GM12874 (cell line): ENCODE measurements at regions not wholly inside any gene's neighbourhood (a gene's known extent, or its start where the extent isn't known, plus 50 kb on each side); places are given as distances from the start of the nearest gene placed in this dataset.

Experiments
- CTCF ChIP-seq: IDR thresholded peaks from 2 replicates; pipeline ENCODE4 v1.5.1; 2011; ENCODE audit warnings: low read depth, mild to moderate bottlenecking, control low read depth, low read length, moderate library complexity; ENCODE audit not compliant: insufficient read depth

DNA sequence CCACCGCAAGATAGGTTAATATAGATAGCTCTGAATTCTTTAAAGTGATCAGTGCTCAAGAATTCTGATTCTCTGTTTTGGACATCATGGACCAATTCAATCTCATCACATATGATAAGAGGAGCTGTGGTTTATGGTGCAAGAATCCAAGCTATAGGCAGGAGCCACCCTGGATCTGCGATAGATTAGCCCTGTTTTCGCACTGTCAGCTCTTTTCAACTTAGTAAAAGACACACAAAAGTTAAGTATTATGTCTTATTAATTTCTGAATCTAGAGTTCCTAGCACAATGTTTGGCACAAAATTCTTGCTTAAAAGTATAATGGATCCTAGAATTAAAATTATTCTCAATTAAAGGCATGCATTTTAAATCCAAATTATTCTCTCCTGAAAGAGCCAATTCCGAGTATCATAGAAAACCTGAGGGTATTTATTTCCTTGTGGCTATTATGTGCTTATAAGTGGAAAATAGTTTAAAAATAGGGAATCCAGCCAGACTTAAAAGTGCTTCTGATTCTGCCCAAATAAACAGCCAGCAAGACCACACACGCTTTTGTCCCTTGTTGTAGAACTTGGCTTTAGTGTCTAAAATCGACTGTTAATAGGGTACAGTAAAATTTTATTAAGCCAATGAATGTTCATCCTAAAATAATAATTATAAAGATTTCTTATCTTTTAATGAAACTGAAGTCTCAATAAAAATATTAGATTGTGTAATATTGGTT is 184.9 kb upstream of the FLRT2 start:
- TF ChIP-seq CTCF, result no peak

DNA sequence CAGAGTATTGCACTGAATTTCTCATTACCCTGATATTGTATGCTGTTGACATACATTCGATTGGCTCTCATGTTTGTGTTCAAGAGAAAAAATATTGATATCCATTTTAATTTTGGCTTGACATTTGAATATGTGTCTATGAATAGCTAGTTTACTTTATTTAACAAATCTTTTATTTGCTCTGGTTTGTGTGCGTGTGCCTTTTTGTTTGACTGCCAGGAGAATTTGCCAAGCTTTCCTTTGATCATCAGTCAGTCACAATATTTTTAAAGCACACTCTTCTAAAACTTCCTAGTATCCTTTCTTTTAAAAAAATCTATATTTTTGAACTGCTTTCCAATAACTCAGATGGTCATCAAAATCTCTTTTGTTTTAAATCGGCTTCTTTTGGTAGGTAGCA is 179.3 kb upstream of the FLRT2 start:
- TF ChIP-seq CTCF, result no peak

DNA sequence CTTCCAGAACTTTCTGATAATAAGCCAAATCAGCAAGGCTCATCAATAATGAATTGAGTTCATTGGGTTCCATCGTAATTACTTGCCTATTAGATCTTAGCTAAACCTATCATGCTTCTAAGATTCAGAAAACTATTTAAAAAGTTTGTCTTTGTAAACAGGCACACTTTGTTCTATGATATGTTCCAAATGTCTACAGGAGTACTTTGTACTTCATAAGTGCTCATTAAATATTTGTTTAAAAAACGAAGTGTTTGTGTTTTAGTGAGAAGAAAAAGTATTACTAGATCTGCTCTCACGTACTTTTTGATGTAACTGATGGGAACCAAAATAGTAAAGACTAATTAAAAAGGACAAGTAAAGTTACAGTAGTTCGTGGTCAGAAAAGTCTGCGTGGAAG is 172.8 kb upstream of the FLRT2 start:
- TF ChIP-seq CTCF, result no peak

DNA sequence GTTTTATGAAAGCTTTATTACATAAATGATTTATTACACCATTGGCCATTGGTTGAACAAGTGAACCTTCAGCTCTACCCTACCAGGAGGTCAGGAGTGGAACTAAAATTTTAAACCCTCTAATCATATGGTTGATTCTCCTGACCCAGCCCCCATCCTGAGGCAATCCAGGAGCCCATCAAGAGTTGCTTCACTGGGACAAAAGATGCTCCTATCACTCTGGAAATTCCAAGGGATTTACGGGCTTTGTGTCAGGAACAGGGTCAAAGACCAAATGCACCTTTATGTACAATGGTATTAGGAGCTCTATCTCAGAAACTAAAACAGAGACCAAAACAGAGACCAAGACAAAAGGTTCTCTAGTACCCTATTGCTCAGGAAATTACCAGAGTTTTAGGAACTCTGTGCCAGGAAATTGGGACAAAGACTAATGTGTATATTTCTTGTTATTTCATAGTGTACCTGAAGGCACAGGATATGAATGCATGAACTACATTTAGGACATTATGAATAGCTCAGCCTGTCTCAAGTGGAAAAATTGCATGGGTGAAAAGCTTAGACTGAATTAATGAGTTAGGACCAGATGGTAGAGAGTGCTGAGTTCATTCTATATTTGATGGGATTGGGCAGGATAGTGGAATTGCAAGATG is 171.7 kb upstream of the FLRT2 start:
- TF ChIP-seq CTCF, result no peak

DNA sequence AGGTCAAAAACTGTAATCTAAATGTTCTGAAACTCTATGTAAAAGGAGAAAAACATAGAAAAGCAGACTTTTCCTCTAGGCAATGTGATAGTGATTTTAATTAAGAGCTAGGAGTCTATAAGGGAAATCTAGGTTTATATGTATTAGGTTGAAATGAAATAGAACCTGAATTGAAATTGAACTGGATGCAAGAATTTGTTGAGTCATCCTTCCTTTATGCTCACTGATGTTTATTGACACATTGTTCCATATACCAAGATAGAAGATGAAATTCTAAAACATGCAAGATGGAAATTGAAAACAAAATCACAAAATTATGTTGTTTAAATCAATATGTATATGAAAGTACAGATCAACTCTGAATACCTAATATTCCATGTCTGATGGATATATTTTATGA is 170.4 kb upstream of the FLRT2 start:
- TF ChIP-seq CTCF, result no peak

DNA sequence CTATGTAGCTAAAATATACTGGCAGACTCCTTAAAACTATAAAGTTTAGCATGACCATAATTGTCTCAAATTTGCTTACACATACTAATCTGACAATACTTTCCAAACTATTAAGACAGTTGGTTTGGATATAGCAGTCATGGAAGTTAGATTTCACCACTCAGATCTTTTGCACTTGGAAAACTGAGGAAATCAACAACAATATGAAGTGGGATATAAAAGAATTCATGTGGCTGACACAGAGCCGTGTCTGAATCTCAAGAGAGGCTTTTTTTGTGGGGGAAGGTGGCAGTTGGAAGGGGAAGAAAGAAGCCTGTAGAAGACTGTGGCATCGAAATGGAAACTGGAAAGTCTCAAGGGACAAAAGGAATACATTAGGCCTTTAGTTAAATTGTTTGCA is 166.6 kb upstream of the FLRT2 start:
- no peak for TF ChIP-seq CTCF

DNA sequence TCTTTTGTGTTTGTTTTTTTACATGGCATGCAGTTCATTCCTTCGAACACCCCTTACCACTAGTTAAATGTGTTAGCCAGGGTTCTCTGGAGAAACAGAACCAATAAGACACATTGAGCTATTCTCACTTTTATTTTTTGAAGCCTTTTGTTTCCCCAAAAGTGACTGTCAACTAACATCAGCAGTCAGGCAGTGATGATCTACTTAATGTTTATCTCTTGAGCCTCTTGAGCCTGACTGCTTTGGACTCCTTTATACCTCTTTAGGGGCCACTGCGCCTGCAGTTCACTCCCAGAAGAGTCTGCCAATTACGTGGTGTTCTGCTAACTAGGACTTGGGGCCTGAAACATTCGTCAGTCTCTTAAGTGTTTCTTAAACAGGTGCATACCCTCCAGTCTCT is 163.7 kb upstream of the FLRT2 start:
- no peak for TF ChIP-seq CTCF
